ENCODE measurements at regions not wholly inside any gene's neighbourhood (a gene's known extent, or its start where the extent isn't known, plus 50 kb on each side); places are given as distances from the start of the nearest gene placed in this dataset.

DNA sequence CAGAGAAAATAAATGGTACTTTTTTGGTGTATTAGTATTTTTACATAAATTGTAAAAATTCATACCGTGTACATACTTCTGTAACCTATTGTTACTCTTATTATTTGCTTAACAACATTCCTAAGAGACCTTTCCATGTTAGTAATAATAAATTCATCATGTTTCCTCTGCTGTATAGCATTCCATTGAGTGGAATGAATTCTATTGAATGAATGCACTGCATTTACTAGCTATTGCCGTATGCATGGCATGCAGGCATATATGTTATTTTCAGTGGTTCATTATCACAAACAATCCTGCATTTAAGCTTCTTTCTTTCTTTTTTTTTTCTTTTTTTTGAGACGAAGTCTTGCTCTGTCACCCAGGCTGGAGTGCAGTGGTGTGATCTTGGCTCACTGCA is 137.6 kb upstream of the TBX3 start:
- TF ChIP-seq CTCF (IDR thresholded peaks at IDR 0.05; ENCODE audit: borderline replicate concordance, insufficient read depth, low read depth, low read length): no peak
- no peak overlapping the region for H3K4me3 ChIP-seq (ENCODE audit: low read depth, low read length)

GRCh38 chr12:114820796-114821195 is 136.8 kb upstream of the TBX3 start:
- H3K4me3 ChIP-seq (ENCODE audit: low read depth, low read length): no peak overlapping the region
- TF ChIP-seq CTCF (IDR thresholded peaks at IDR 0.05; ENCODE audit: borderline replicate concordance, insufficient read depth, low read depth, low read length): no peak

DNA sequence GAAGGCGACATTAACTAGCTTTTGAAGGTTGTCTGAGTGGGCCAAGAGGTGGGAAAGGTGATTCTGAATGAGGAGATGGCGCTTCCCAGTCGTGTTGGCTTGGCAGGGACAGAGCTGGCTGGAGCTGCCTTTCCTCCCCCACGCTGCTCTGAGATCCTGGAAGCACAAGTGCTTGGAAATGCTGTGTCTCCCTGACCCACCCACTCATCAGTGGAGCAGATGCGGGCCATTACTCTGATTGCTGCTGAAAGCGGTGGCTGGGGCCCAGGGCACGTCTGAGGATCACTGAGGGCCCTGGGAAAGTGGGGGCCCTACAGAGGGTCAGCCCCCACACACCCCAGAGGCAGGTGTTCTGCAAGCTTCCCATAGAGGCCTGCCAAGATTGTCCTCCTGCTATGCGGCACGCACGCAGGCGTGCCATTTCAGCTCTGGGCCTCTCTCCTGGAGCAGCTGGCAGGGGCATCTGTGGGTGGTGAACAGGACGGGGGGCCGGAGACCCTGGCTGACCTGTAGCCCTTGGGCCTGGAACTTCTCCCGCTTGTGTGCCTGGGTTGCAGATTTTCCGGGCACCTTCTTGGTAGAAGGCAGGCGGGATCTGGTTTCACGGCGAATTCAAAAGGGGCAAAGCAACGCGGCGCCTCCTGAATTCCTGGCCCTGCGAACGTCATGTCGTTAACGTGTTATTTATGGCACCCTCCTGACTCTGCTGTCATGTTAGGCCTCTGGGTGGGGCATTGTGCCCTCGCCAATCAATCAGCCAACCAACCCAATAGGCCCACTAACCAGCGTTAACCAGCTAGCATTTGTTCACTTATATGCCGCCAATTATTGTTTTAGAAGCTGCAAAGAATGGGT is 133.8 kb upstream of the TBX3 start:
- no peak overlapping the region for H3K4me3 ChIP-seq (ENCODE audit: low read depth, low read length)
- no peak for TF ChIP-seq CTCF (IDR thresholded peaks at IDR 0.05; ENCODE audit: borderline replicate concordance, insufficient read depth, low read depth, low read length)

- TF ChIP-seq CTCF (IDR thresholded peaks at IDR 0.05; ENCODE audit: borderline replicate concordance, insufficient read depth, low read depth, low read length): no peak
- no peak overlapping the region for H3K4me3 ChIP-seq (ENCODE audit: low read depth, low read length)
Observed at GRCh38 chr12:114815026-114815795, 131.2 kb upstream of the TBX3 start.

- no peak overlapping the region for H3K4me3 ChIP-seq (ENCODE audit: low read depth, low read length)
- TF ChIP-seq CTCF (IDR thresholded peaks at IDR 0.05; ENCODE audit: borderline replicate concordance, insufficient read depth, low read depth, low read length): no peak
Observed at GRCh38 chr12:114812858-114813761, 129.1 kb upstream of the TBX3 start.

DNA sequence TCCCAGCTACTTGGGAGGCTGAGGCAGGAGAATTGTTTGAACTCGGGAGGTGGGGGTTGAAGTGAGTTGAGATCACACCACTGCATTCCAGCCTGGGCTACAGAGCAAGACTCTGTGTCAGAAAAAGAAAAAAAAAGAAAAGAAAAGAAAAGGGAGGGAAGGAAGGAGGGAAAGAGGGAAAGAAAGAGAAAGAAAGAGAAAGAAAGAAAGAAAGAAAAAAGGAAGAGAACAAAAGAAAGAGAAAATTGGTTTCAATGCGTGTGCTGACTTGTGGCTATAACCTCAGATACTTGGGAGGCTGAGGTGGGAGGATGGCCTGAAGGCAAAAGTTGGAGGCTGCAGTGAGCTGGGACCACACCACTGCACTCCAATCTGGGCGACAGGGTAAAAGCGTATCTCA is 128.4 kb upstream of the TBX3 start:
- H3K4me3 ChIP-seq (ENCODE audit: low read depth, low read length): no peak overlapping the region

More for the DNA sequence above, 128.4 kb upstream of the TBX3 start:
- no peak for TF ChIP-seq CTCF (IDR thresholded peaks at IDR 0.05; ENCODE audit: borderline replicate concordance, insufficient read depth, low read depth, low read length)

Measured in GM12875 (cell line).